ENCODE measurements at regions not wholly inside any gene's neighbourhood (a gene's known extent, or its start where the extent isn't known, plus 50 kb on each side); places are given as distances from the start of the nearest gene placed in this dataset.

DNA sequence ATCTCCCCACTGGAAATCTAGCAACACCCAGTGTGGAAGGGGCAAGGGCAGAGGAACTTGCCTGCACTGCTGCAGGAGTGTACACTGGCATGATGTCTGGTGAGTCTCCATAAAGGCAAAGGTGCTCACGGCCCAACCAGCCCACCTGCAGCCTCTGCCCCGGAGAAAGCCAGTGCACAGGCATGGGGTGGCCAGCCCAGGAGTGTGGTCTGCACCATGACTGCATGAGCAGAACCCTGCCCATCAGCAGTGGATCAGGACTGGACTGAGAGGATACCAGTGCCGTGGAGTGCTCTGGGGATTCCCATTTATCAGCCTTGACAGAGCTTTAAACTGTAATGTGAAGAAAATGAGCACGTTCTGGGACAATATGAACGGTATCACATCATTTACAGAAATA lies 342.6 kb upstream of the HS6ST1 start:
- Histone ChIP-seq H3K27ac (ENCODE audit: low read depth in 2 of 2, low read length in 1 of 2) (no peak overlapping the region), H3F3A (replicated peaks; ENCODE audit: insufficient read depth) (no peaks in the 10 kb centered on the region), H3K9me2 (no peaks in the 10 kb centered on the region), H3K27me3 (ENCODE audit: insufficient read depth) (no peaks in the 10 kb centered on the region), H3K4me3 (ENCODE audit: low read depth in 2 of 2, low read length in 1 of 2) (no peak overlapping the region), H3K79me2 (ENCODE audit: insufficient read depth) (no peaks in the 10 kb centered on the region), H3K4me1 (ENCODE audit: control insufficient read depth in 1 of 2, insufficient read depth in 2 of 2, low read depth in 1 of 2, low read length in 1 of 2) (no peaks in the 10 kb centered on the region), H3K9me3 (no peaks in the 10 kb centered on the region), H3K4me2 (no peak overlapping the region), H2AFZ (ENCODE audit: low read depth) (no peak overlapping the region), H3K36me3 (replicated peaks in 1 of 2; ENCODE audit: control insufficient read depth in 1 of 2, insufficient read depth in 2 of 2, low read length in 1 of 2) (no peaks in the 10 kb centered on the region), H3K9ac (no peak overlapping the region), H4K20me1 (ENCODE audit: insufficient read depth) (no peaks in the 10 kb centered on the region)
- DNase-seq = no peak
- ChIA-PET CTCF (no interaction called here), POLR2A (no interaction called here)
- TF ChIP-seq RAD21 (IDR thresholded peaks at IDR 0.05; ENCODE audit: low read length) (no peak), MEF2A (IDR thresholded peaks at IDR 0.05; ENCODE audit: borderline replicate concordance, low read depth) (no peak), CHD2 (IDR thresholded peaks at IDR 0.05; ENCODE audit: low read length, partially characterized antibody) (no peak)
- TF ChIP-seq, protein P1, sequence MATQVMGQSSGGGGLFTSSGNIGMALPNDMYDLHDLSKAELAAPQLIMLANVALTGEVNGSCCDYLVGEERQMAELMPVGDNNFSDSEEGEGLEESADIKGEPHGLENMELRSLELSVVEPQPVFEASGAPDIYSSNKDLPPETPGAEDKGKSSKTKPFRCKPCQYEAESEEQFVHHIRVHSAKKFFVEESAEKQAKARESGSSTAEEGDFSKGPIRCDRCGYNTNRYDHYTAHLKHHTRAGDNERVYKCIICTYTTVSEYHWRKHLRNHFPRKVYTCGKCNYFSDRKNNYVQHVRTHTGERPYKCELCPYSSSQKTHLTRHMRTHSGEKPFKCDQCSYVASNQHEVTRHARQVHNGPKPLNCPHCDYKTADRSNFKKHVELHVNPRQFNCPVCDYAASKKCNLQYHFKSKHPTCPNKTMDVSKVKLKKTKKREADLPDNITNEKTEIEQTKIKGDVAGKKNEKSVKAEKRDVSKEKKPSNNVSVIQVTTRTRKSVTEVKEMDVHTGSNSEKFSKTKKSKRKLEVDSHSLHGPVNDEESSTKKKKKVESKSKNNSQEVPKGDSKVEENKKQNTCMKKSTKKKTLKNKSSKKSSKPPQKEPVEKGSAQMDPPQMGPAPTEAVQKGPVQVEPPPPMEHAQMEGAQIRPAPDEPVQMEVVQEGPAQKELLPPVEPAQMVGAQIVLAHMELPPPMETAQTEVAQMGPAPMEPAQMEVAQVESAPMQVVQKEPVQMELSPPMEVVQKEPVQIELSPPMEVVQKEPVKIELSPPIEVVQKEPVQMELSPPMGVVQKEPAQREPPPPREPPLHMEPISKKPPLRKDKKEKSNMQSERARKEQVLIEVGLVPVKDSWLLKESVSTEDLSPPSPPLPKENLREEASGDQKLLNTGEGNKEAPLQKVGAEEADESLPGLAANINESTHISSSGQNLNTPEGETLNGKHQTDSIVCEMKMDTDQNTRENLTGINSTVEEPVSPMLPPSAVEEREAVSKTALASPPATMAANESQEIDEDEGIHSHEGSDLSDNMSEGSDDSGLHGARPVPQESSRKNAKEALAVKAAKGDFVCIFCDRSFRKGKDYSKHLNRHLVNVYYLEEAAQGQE (IDR thresholded peaks at IDR 0.05; ENCODE audit: low read depth, low read length) = no peak
- 22% methylated on average over 3 of the region's 5 CpGs for WGBS (ENCODE audit: low lambda C conversion rate)

DNA sequence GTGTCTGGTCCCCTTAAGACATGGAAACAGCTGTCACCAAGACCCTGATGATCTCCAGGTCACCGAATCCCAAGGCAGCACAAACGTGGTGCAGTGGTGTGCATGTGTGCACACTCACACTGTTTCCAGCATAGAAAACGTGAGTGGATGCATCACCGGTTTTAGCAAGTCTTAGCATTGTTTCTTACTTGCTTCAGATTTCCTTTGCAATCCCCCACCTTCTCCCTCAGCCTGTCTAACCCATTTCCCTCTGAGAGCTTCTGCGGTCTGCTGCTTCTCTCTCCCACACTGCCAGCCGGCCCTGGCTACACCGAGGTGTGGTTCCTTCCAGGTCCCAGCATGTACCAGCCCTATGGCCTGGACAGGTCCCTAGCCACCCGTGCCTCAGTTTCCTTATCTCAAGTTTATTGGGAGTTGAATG lies 343.4 kb upstream of the HS6ST1 start:
- Histone ChIP-seq H3K79me2 (ENCODE audit: insufficient read depth) (no peaks in the 10 kb centered on the region), H3K9me2 (no peaks in the 10 kb centered on the region), H4K20me1 (ENCODE audit: insufficient read depth) (no peaks in the 10 kb centered on the region), H3F3A (replicated peaks; ENCODE audit: insufficient read depth) (no peaks in the 10 kb centered on the region), H3K9me3 (no peaks in the 10 kb centered on the region), H3K36me3 (replicated peaks in 1 of 2; ENCODE audit: control insufficient read depth in 1 of 2, insufficient read depth in 2 of 2, low read length in 1 of 2) (no peaks in the 10 kb centered on the region), H3K9ac (no peak overlapping the region), H3K27ac (ENCODE audit: low read depth in 2 of 2, low read length in 1 of 2) (no peak overlapping the region), H3K4me1 (ENCODE audit: control insufficient read depth in 1 of 2, insufficient read depth in 2 of 2, low read depth in 1 of 2, low read length in 1 of 2) (no peaks in the 10 kb centered on the region), H3K27me3 (ENCODE audit: insufficient read depth) (no peaks in the 10 kb centered on the region), H3K4me2 (no peak overlapping the region), H3K4me3 (ENCODE audit: low read depth in 2 of 2, low read length in 1 of 2) (no peak overlapping the region), H2AFZ (ENCODE audit: low read depth) (no peak overlapping the region)
- TF ChIP-seq YY1 (IDR thresholded peaks at IDR 0.05; ENCODE audit: low read depth) (no peak), FOSL2 (IDR thresholded peaks at IDR 0.05; ENCODE audit: borderline replicate concordance, low read depth) (no peak), MXI1 (IDR thresholded peaks at IDR 0.05; ENCODE audit: low read depth, low read length) (no peak), SMC3 (IDR thresholded peaks at IDR 0.05; ENCODE audit: low read depth, low read length) (no peak), TAF1 (IDR thresholded peaks at IDR 0.05; ENCODE audit: borderline replicate concordance, low read depth, low read length) (no peak)
- TF ChIP-seq, protein P2, sequence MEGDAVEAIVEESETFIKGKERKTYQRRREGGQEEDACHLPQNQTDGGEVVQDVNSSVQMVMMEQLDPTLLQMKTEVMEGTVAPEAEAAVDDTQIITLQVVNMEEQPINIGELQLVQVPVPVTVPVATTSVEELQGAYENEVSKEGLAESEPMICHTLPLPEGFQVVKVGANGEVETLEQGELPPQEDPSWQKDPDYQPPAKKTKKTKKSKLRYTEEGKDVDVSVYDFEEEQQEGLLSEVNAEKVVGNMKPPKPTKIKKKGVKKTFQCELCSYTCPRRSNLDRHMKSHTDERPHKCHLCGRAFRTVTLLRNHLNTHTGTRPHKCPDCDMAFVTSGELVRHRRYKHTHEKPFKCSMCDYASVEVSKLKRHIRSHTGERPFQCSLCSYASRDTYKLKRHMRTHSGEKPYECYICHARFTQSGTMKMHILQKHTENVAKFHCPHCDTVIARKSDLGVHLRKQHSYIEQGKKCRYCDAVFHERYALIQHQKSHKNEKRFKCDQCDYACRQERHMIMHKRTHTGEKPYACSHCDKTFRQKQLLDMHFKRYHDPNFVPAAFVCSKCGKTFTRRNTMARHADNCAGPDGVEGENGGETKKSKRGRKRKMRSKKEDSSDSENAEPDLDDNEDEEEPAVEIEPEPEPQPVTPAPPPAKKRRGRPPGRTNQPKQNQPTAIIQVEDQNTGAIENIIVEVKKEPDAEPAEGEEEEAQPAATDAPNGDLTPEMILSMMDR (IDR thresholded peaks at IDR 0.05) = no peak
- TF ChIP-seq, protein P1 (IDR thresholded peaks at IDR 0.05; ENCODE audit: low read depth, low read length) = no peak
- TF ChIP-seq, protein P3, sequence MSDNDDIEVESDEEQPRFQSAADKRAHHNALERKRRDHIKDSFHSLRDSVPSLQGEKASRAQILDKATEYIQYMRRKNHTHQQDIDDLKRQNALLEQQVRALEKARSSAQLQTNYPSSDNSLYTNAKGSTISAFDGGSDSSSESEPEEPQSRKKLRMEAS (IDR thresholded peaks at IDR 0.05; ENCODE audit: low read depth) = no peak
- TF ChIP-seq, protein P4, sequence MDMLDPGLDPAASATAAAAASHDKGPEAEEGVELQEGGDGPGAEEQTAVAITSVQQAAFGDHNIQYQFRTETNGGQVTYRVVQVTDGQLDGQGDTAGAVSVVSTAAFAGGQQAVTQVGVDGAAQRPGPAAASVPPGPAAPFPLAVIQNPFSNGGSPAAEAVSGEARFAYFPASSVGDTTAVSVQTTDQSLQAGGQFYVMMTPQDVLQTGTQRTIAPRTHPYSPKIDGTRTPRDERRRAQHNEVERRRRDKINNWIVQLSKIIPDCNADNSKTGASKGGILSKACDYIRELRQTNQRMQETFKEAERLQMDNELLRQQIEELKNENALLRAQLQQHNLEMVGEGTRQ (IDR thresholded peaks at IDR 0.05; ENCODE audit: borderline replicate concordance, low read depth, low read length) = no peak
- ChIA-PET CTCF (no interaction called here), POLR2A (no interaction called here)
- no peak for DNase-seq
- WGBS (ENCODE audit: low lambda C conversion rate) = 20% methylated on average over 8 of the region's 8 CpGs

All from SK-N-SH (cell line).